Type B pancreatic cell (in vitro differentiated cells): ENCODE measurements at regions not wholly inside any gene's neighbourhood (a gene's known extent, or its start where the extent isn't known, plus 50 kb on each side); places are given as distances from the start of the nearest gene placed in this dataset.

Source experiments
- DNase-seq: peaks from one replicate; pipeline ENCODE4 v3.0.0; 2021; ENCODE audit warnings: mixed read lengths; ENCODE audit not compliant: unreplicated experiment; ENCODE audit errors: extremely low spot score
- H3K27ac Mint-ChIP-seq: 2 replicates; pipeline ENCODE4 v1.8.0; 2021; ENCODE audit warnings: mild to moderate bottlenecking, mixed read lengths
- H3K27me3 Mint-ChIP-seq: 2 replicates; pipeline ENCODE4 v1.8.0; 2021; ENCODE audit warnings: mixed read lengths
- H3K36me3 Mint-ChIP-seq: 2 replicates; pipeline ENCODE4 v1.8.0; 2021; ENCODE audit warnings: mixed read lengths
- H3K4me1 Mint-ChIP-seq: one replicate; pipeline ENCODE4 v1.8.0; 2021; ENCODE audit warnings: mixed read lengths; ENCODE audit not compliant: unreplicated experiment
- H3K4me3 Mint-ChIP-seq: 2 replicates; pipeline ENCODE4 v1.8.0; 2021; ENCODE audit warnings: mild to moderate bottlenecking, mixed read lengths
- H3K9me3 Mint-ChIP-seq: 2 replicates; pipeline ENCODE4 v1.8.0; 2021; ENCODE audit warnings: mixed read lengths
- CTCF ChIP-seq: fragments of 200-600 bp; sonication (generic); conservative IDR thresholded peaks from 2 replicates; pipeline ENCODE4 v1.5.0; 2021; ENCODE audit warnings: antibody characterized with exemption, mild to moderate bottlenecking

GRCh38 chr4:188778905-188779304 is 639.7 kb downstream of the TRIML1 start:
- Mint-ChIP-seq H3K9me3 (no peaks in the 10 kb centered on the region), H3K4me1 (peaks cover 27% of the 10 kb centered on the region), H3K27ac (no peak overlapping the region), H3K36me3 (no peaks in the 10 kb centered on the region), H3K4me3 (no peak overlapping the region), H3K27me3 (peaks cover 13% of the 10 kb centered on the region)
- DNase-seq, result no peak
- TF ChIP-seq CTCF, result no peak

- no peak overlapping the region for H3K4me3 Mint-ChIP-seq
- H3K4me1 Mint-ChIP-seq, result peaks cover 29% of the 10 kb centered on the region
- H3K27ac Mint-ChIP-seq, result no peak overlapping the region
- no peak for DNase-seq
- H3K9me3 Mint-ChIP-seq, result no peaks in the 10 kb centered on the region
- no peaks in the 10 kb centered on the region for H3K36me3 Mint-ChIP-seq
- H3K27me3 Mint-ChIP-seq, result peaks cover 13% of the 10 kb centered on the region
- TF ChIP-seq CTCF, result no peak
Observed at GRCh38 chr4:188779581-188779980, 640.3 kb downstream of the TRIML1 start.

- no peak overlapping the region for H3K4me3 Mint-ChIP-seq
- H3K36me3 Mint-ChIP-seq, result no peaks in the 10 kb centered on the region
- H3K9me3 Mint-ChIP-seq, result no peaks in the 10 kb centered on the region
- peaks cover 9% of the 10 kb centered on the region for H3K27me3 Mint-ChIP-seq
- DNase-seq, result no peak
- no peak overlapping the region for H3K27ac Mint-ChIP-seq
- no peak for TF ChIP-seq CTCF
- H3K4me1 Mint-ChIP-seq, result peaks cover 29% of the 10 kb centered on the region
Observed at GRCh38 chr4:188780028-188780427, 640.8 kb downstream of the TRIML1 start.

GRCh38 chr4:188780686-188781085 is 641.4 kb downstream of the TRIML1 start:
- H3K27ac Mint-ChIP-seq, result no peak overlapping the region
- H3K4me1 Mint-ChIP-seq, result peaks cover 29% of the 10 kb centered on the region
- no peak for DNase-seq
- H3K27me3 Mint-ChIP-seq, result peaks cover 9% of the 10 kb centered on the region
- no peak overlapping the region for H3K4me3 Mint-ChIP-seq
- H3K9me3 Mint-ChIP-seq, result no peaks in the 10 kb centered on the region
- TF ChIP-seq CTCF, result no peak
- no peaks in the 10 kb centered on the region for H3K36me3 Mint-ChIP-seq

GRCh38 chr4:188781655-188782054 is 642.4 kb downstream of the TRIML1 start:
- H3K4me3 Mint-ChIP-seq, result no peak overlapping the region
- no peak for DNase-seq
- H3K36me3 Mint-ChIP-seq, result no peaks in the 10 kb centered on the region

More at GRCh38 chr4:188781655-188782054, 642.4 kb downstream of the TRIML1 start:
- H3K27me3 Mint-ChIP-seq, result peaks cover 9% of the 10 kb centered on the region
- TF ChIP-seq CTCF, result peak; percentile 66
- no peaks in the 10 kb centered on the region for H3K9me3 Mint-ChIP-seq
- H3K27ac Mint-ChIP-seq, result no peak overlapping the region
- peaks cover 29% of the 10 kb centered on the region for H3K4me1 Mint-ChIP-seq
